PFSK-1 (cell line): ENCODE measurements at regions not wholly inside any gene's neighbourhood (a gene's known extent, or its start where the extent isn't known, plus 50 kb on each side); places are given as distances from the start of the nearest gene placed in this dataset.

ENCODE experiments used
- FOXP2 ChIP-seq: optimal IDR thresholded peaks from 2 replicates; pipeline ENCODE3; 2011; ENCODE audit warnings: borderline replicate concordance, control low read depth, inconsistent platforms; ENCODE audit not compliant: insufficient read depth; ENCODE audit errors: extremely low read length, extremely low read depth
- POLR2AphosphoS5 ChIP-seq: IDR thresholded peaks from 2 replicates; pipeline ENCODE4 v1.6.1; 2012; ENCODE audit warnings: low read depth, mild to moderate bottlenecking, control low read depth, low read length, moderate library complexity
- REST ChIP-seq, 2 experiments: IDR thresholded peaks; 2 replicates each; pipeline versions ENCODE4 v1.6.1 to v1.8.0; 2011 to 2012; ENCODE audit warnings: low read depth in 2 of 2, low read length in 2 of 2, control low read depth in 1 of 2, inconsistent platforms in 1 of 2, mild to moderate bottlenecking in 1 of 2, moderate library complexity in 1 of 2; ENCODE audit not compliant: insufficient read depth in 1 of 2
- SIN3A ChIP-seq: IDR thresholded peaks from 2 replicates; pipeline ENCODE4 v1.6.1; 2012; ENCODE audit warnings: mild to moderate bottlenecking, low read length, moderate library complexity, borderline replicate concordance; ENCODE audit not compliant: insufficient read depth
- TAF1 ChIP-seq: IDR thresholded peaks from 2 replicates; pipeline ENCODE4 v1.6.1; 2012; ENCODE audit warnings: low read length, control low read depth, borderline replicate concordance; ENCODE audit not compliant: insufficient read depth

GRCh38 chr4:3673716-3674478 is 92.3 kb upstream of the ADRA2C start:
- TF ChIP-seq FOXP2 (no peak), REST (IDR thresholded peaks at IDR 0.05; ENCODE audit: insufficient read depth in 1 of 2, low read depth in 2 of 2, low read length in 2 of 2) (no peak), TAF1 (no peak), SIN3A (no peak), POLR2AphosphoS5 (no peak)

DNA sequence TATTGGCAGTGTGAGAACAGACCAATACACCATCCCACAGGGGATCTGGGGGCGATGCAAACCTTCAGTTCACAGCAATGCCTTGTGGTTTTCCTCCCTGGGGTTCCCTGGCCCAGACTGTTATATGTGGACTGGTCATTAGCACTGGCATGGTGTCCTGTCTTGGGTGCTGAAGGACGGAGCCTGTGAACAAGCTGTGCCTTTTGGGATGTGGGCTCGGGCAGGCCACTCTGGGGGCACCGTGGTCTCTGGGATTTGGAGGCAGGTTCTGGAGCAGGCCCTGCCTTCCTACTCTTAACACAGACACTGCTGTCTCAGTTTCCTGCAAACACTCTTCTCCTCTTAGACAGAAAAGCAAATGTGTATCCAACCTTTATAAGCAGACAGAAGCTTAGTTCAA is 93.0 kb upstream of the ADRA2C start:
- TF ChIP-seq SIN3A (no peak), POLR2AphosphoS5 (no peak), FOXP2 (no peak), REST (IDR thresholded peaks at IDR 0.05; ENCODE audit: insufficient read depth in 1 of 2, low read depth in 2 of 2, low read length in 2 of 2) (no peak), TAF1 (no peak)

GRCh38 chr4:3672465-3672831 is 93.7 kb upstream of the ADRA2C start:
- TF ChIP-seq TAF1 (no peak), FOXP2 (no peak), SIN3A (no peak), REST (IDR thresholded peaks at IDR 0.05; ENCODE audit: insufficient read depth in 1 of 2, low read depth in 2 of 2, low read length in 2 of 2) (no peak), POLR2AphosphoS5 (no peak)

- TF ChIP-seq TAF1 (no peak), POLR2AphosphoS5 (no peak), REST (IDR thresholded peaks at IDR 0.05; ENCODE audit: insufficient read depth in 1 of 2, low read depth in 2 of 2, low read length in 2 of 2) (no peak), FOXP2 (no peak), SIN3A (no peak)
Measured at GRCh38 chr4:3671571-3672464, 94.4 kb upstream of the ADRA2C start.
